NCI-H774 (cell line): ENCODE measurements at regions not wholly inside any gene's neighbourhood (a gene's known extent, or its start where the extent isn't known, plus 50 kb on each side); places are given as distances from the start of the nearest gene placed in this dataset.
"Not testable (repeated sequence)": the region's sequence is repeated elsewhere in the genome, so short reads cannot be mapped to it uniquely, and the experiment has no call there.

Source experiments
- DNase-seq: peaks from one replicate; lab custom pipeline; 2025; lab: John Stamatoyannopoulos, UW

GRCh38 chr2:118464546-118465265, 376.4 kb downstream of the INSIG2 start:
- DNase-seq, result no peak

GRCh38 chr2:118464046-118464445, 375.8 kb downstream of the INSIG2 start:
- no peak for DNase-seq

GRCh38 chr2:118460425-118460824, 372.2 kb downstream of the INSIG2 start:
- DNase-seq, result no peak

- no peak for DNase-seq
Observed at GRCh38 chr2:118459426-118459825, 371.2 kb downstream of the INSIG2 start.

GRCh38 chr2:118457951-118458350, 369.7 kb downstream of the INSIG2 start:
- no peak for DNase-seq

GRCh38 chr2:118449401-118449800, 361.1 kb downstream of the INSIG2 start:
- no peak for DNase-seq

GRCh38 chr2:118443596-118443995, 355.3 kb downstream of the INSIG2 start:
- DNase-seq, result no peak

GRCh38 chr2:118442996-118443553, 354.8 kb downstream of the INSIG2 start:
- DNase-seq, result peak; percentile 19

- DNase-seq, result no peak
Observed at GRCh38 chr2:118442046-118442445, 353.8 kb downstream of the INSIG2 start.

- DNase-seq, result no peak
Observed at GRCh38 chr2:118440404-118441098, 352.3 kb downstream of the INSIG2 start.

GRCh38 chr2:118437501-118437900, 349.2 kb downstream of the INSIG2 start:
- no peak for DNase-seq

GRCh38 chr2:118431997-118432396, 343.7 kb downstream of the INSIG2 start:
- DNase-seq, result no peak

- DNase-seq, result no peak
Observed at GRCh38 chr2:118431586-118431985, 343.3 kb downstream of the INSIG2 start.

GRCh38 chr2:118431165-118431517, 342.9 kb downstream of the INSIG2 start:
- DNase-seq, result no peak

GRCh38 chr2:118430510-118431164, 342.4 kb downstream of the INSIG2 start:
- no peak for DNase-seq

GRCh38 chr2:118425191-118425590, 336.9 kb downstream of the INSIG2 start:
- DNase-seq, result no peak

- no peak for DNase-seq
Observed at GRCh38 chr2:118423776-118424175, 335.5 kb downstream of the INSIG2 start.

- DNase-seq, result no peak
Observed at GRCh38 chr2:118421648-118422047, 333.4 kb downstream of the INSIG2 start.

- no peak for DNase-seq
Observed at GRCh38 chr2:118417406-118418120, 329.3 kb downstream of the INSIG2 start.

- DNase-seq, result not testable (repeated sequence)
Observed at GRCh38 chr2:118415186-118415585, 326.9 kb downstream of the INSIG2 start.

- DNase-seq, result no peak
Observed at GRCh38 chr2:118403658-118404451, 315.6 kb downstream of the INSIG2 start.
